ENCODE measurements at regions not wholly inside any gene's neighbourhood (a gene's known extent, or its start where the extent isn't known, plus 50 kb on each side); places are given as distances from the start of the nearest gene placed in this dataset.

DNA sequence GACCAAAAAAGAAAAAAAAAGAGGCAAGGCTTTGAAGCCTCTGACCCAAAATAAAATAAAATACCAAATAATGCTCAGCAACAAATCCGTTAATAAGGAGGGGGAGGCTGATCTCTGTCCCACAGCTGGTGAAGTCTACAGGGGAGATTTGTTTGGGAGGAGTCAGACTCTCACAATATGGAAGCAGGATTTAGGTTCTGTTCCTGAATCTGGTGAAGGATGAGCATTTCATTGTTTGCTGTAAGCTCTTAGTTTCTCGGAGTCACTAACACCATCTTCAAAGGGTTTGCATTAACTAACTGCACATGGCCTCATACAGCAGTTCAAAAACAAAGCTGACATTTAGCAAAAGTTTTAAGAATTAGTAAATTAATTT is 339.4 kb upstream of the TNP1 start:
- peaks cover 8% of the 10 kb centered on the region for H3K9me3 ChIP-seq
- no peak overlapping the region for H3K4me3 ChIP-seq
- ATAC-seq (no peak), DNase-seq (no peak)
- H3K4me1 ChIP-seq, result no peaks in the 10 kb centered on the region
- no peaks in the 10 kb centered on the region for H3K27me3 ChIP-seq (ENCODE audit: insufficient read depth in 3 of 3, low read length in 2 of 3)
- TF ChIP-seq, protein P1, sequence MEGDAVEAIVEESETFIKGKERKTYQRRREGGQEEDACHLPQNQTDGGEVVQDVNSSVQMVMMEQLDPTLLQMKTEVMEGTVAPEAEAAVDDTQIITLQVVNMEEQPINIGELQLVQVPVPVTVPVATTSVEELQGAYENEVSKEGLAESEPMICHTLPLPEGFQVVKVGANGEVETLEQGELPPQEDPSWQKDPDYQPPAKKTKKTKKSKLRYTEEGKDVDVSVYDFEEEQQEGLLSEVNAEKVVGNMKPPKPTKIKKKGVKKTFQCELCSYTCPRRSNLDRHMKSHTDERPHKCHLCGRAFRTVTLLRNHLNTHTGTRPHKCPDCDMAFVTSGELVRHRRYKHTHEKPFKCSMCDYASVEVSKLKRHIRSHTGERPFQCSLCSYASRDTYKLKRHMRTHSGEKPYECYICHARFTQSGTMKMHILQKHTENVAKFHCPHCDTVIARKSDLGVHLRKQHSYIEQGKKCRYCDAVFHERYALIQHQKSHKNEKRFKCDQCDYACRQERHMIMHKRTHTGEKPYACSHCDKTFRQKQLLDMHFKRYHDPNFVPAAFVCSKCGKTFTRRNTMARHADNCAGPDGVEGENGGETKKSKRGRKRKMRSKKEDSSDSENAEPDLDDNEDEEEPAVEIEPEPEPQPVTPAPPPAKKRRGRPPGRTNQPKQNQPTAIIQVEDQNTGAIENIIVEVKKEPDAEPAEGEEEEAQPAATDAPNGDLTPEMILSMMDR (IDR thresholded peaks at IDR 0.05), result no peak
- no peak overlapping the region for H3K27ac ChIP-seq
- H3K36me3 ChIP-seq (ENCODE audit: insufficient read depth in 1 of 2, low read depth in 1 of 2), result no peaks in the 10 kb centered on the region
- intact Hi-C loops (cut with DNase I), result no loop called here
- 90 to 93% (median 92%) methylated on average over 2 of the region's 2 CpGs for WGBS, 3 donors

- no peaks in the 10 kb centered on the region for H3K4me1 ChIP-seq
- no peaks in the 10 kb centered on the region for H3K27me3 ChIP-seq (ENCODE audit: insufficient read depth in 3 of 3, low read length in 2 of 3)
- peaks cover 8% of the 10 kb centered on the region for H3K9me3 ChIP-seq
- intact Hi-C loops (cut with DNase I), result no loop called here
- no peak for DNase-seq
- TF ChIP-seq, protein P1 (IDR thresholded peaks at IDR 0.05), result no peak
- WGBS, 3 donors, result 69 to 76% (median 71%) methylated on average over 7 of the region's 7 CpGs
- H3K36me3 ChIP-seq (ENCODE audit: insufficient read depth in 1 of 2, low read depth in 1 of 2), result no peaks in the 10 kb centered on the region
- no peak overlapping the region for H3K27ac ChIP-seq
- H3K4me3 ChIP-seq, result no peak overlapping the region
- ATAC-seq, result no peak
Measured at GRCh38 chr2:217195658-217196446, 336.0 kb upstream of the TNP1 start.

- ATAC-seq (no peak), DNase-seq (no peak)
- H3K4me3 ChIP-seq, result no peak overlapping the region
- intact Hi-C loops (cut with DNase I), result no loop called here
- H3K4me1 ChIP-seq, result no peaks in the 10 kb centered on the region
- H3K27me3 ChIP-seq (ENCODE audit: insufficient read depth in 3 of 3, low read length in 2 of 3), result no peaks in the 10 kb centered on the region
- H3K9me3 ChIP-seq, result peaks cover 8% of the 10 kb centered on the region
- no peak overlapping the region for H3K27ac ChIP-seq
- H3K36me3 ChIP-seq (ENCODE audit: insufficient read depth in 1 of 2, low read depth in 1 of 2), result no peaks in the 10 kb centered on the region
- TF ChIP-seq, protein P1 (IDR thresholded peaks at IDR 0.05), result no peak
Measured at GRCh38 chr2:217195016-217195415, 335.2 kb upstream of the TNP1 start.

DNA sequence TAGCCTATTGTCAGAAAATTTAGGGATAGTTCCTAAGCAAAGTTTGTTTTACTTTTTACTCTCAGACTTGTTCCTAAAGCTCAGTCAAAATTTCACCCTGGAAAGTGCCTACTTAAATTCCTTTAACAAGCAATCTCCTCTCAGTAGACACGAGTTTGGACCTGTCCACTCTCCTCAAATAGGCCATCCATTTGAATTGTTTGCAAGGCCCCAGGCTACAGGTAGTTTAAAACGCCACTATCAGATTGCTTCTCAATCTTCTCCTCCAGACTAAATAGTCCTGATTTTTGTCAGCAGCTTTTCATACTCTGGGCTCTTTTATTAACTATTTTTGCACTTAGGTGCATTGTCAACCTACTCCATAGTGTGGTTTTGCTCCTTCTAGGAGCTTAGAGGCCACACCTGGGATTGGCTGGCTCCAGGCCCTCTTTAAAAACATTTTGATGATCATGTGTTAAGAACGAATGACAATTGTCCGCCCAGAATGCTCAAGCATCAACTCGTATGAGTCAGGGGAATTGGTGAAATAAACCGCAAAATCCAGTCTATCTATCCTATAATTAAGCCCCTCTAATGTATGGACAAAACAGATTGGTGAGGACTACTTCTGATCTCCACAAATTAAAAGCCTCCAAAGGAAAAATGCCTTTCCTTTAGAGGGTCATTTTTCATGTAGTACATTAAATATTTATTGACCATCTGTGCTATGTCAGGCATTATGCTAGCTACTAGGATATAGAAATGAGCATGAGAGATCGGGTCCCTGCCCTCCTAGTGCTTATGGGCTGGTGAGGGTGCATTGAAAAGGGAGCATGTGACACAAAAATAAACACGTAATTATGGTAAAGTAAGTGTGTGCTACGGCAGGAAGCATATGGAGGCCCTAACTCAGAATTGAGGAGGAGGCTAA is 333.8 kb upstream of the TNP1 start:
- TF ChIP-seq, protein P1 (IDR thresholded peaks at IDR 0.05), result no peak
- Histone ChIP-seq H3K4me1 (no peaks in the 10 kb centered on the region), H3K4me3 (no peak overlapping the region), H3K27me3 (ENCODE audit: insufficient read depth in 3 of 3, low read length in 2 of 3) (no peaks in the 10 kb centered on the region), H3K36me3 (ENCODE audit: insufficient read depth in 1 of 2, low read depth in 1 of 2) (no peaks in the 10 kb centered on the region), H3K27ac (no peak overlapping the region), H3K9me3 (peaks cover 8% of the 10 kb centered on the region)
- no peak for DNase-seq
- WGBS, 3 donors, result 91% methylated on average over 9 of the region's 9 CpGs
- no peak for ATAC-seq
- intact Hi-C loops (cut with DNase I), result no loop called here

Data from psoas muscle (tissue), 7 donors.